ENCODE measurements at regions not wholly inside any gene's neighbourhood (a gene's known extent, or its start where the extent isn't known, plus 50 kb on each side); places are given as distances from the start of the nearest gene placed in this dataset.

GRCh38 chr16:80033783-80034468 lies 433.4 kb upstream of the MAF start:
- DNase-seq: no peak

DNA sequence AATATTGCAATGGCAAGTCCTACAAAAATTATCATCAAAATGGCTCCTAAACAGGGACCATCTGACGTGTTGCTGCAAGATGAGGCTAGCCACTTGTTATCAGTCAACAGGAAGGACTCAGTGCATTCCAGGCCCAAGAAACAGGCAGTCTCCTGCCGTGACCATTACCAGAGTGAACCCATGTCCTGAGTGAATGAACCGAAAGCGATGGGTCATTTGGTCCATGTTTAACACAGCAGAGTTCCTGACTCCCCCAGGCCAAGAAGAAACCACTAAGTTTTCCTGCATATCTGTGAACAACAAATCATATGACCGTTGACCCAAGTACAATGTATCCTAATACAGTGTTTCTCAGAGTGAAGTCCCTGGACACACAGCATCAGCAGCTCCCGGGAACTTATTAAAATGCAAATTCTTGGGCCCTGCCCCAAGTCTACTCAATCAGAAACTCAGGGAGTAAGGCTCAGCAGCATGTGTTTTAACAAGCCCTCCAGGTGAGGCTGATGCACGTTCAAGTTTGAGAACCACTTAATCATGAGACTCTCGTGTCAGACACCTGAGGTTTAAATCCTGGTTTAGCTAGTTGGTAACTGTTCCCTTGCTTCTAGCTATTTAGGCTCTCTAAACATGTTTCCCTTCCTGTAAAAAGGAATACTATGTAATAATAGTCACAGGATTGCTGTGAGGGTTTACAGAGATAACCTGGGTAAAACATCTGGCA lies 429.4 kb upstream of the MAF start:
- DNase-seq: no peak

GRCh38 chr16:80029381-80029630 lies 428.8 kb upstream of the MAF start:
- no peak for DNase-seq

DNA sequence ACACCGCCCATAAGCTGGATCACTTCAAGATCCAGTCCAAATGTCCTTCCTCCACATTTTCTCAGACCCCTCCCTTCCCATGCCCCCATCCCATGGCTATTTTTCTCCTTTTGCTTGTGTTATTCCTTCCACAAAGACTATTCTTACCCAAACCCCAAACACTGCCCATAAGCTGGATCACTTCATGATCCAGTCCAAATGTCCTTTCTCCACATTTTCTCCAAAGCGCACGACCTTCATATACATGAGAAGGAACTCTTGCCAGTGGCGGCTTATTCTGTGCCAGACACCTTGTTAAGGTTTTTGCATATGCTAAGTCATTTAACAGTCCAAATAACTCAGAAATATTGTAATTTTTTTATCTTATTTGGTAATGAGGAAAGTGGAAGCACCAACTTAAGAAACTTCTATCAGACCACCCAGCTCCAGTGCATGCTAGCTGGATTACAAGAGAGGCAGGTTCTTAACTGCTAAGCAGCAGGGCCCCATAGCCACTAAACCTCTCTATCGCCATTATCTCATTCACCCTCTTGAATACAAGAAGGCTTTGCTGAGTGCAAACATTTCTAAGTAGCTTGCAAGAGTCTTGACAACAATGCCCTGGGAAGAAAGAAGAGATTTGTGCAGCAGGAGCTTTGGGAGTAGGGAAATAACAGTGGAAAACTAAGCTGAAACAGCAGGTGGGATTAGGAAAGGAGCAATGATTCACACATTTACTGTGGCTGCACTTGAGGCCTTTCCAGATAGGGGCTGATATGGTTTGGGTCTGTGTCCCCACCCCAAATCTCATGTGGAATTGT lies 428.2 kb upstream of the MAF start:
- no peak for DNase-seq

GRCh38 chr16:80027007-80027965 lies 426.7 kb upstream of the MAF start:
- DNase-seq: no peak

- no peak for DNase-seq
Observed at GRCh38 chr16:80025236-80025635, 424.7 kb upstream of the MAF start.

- no peak for DNase-seq
Observed at GRCh38 chr16:80024443-80024842, 423.9 kb upstream of the MAF start.

DNA sequence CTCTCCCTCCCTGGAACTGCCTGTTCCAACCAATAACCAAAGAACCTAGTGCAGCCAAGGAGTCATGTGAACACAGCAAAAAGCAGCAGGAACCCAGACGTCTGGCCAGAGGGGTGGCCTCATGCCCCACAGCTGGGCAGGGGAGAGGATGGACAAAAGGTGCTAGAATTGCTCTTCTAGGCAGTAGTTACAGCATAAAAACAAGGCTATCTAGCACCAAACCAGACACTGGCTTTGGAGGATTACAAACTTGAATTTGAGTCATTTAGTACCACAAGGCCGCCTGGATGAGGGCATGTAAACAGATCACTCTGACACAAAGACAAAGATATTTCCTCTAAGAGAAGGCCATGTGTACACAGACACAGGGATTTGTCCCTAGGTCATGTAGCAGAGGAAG lies 423.3 kb upstream of the MAF start:
- no peak for DNase-seq

GRCh38 chr16:80019395-80019794 lies 418.9 kb upstream of the MAF start:
- DNase-seq: no peak

DNA sequence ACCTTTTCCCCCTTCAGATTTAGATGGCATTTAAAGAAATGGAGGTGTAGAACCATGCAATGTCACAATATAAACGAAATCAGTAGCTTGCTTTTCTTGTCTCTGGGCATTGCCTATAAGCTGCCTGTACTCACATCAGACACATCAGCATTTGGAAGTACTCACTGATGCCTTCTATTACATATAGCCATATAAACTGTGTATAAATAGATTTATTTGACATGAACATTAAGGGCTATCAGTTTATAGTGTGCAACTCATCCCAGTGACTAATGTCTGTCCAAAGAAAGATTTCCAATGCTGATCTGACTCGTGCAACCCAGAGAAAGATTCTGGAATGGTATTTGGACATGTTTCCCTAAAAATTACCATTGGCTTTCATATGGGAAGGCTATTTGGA lies 417.9 kb upstream of the MAF start:
- no peak for DNase-seq

GRCh38 chr16:80016731-80017326 lies 416.3 kb upstream of the MAF start:
- no peak for DNase-seq

- DNase-seq: no peak
Observed at GRCh38 chr16:80015566-80015965, 415.0 kb upstream of the MAF start.

DNA sequence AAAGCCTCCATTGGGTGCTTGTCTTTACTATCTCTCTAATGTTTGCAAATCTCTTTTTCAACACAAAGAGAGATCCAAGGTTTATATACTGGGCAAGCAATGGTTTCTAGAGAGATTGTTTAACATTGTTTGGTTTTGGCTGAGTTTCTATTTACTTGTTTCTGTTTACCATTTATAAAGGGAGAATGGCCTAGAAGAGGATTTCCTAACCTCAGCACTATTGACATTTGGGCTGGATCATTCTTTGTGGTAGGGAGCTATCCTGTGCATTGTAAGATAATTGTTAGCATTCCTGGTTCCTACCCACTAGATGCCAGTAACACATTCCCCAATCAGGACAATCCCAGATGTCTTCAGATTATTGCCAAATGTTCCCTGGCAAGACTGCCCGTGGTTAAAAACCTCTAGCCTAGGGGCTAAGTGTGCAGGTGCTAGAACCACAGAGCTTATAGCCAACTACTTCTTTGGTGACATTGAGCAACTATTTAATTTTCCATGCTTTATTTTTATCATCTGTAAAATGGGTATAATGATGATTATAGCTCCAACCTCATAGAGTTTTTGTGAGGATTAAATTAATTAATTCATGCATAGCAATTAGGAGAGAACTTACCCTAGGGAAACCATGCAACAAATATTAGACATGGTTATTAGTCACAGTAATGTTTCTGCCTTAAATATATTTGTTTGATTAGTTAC lies 413.9 kb upstream of the MAF start:
- DNase-seq: no peak

DNA sequence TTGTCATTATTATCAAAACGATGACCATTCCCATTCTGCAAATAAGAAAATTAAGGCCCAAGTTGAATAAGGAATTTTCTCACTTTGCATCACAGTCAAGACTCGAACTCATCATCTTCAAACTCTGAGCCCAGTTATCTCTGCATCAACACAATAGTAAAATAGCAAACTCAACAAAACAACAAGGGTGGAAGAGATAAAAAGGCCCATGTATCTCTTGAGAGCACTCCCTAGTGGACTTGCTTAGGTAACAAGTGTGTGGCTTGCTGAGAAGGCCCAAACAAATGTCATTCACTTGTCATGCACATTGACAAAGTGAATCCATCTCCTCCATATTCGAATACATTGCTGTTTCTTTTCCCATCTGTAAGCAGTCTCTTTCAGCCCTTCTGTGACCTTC lies 412.0 kb upstream of the MAF start:
- DNase-seq: no peak

- no peak for DNase-seq
Observed at GRCh38 chr16:80009971-80010659, 409.6 kb upstream of the MAF start.

DNA sequence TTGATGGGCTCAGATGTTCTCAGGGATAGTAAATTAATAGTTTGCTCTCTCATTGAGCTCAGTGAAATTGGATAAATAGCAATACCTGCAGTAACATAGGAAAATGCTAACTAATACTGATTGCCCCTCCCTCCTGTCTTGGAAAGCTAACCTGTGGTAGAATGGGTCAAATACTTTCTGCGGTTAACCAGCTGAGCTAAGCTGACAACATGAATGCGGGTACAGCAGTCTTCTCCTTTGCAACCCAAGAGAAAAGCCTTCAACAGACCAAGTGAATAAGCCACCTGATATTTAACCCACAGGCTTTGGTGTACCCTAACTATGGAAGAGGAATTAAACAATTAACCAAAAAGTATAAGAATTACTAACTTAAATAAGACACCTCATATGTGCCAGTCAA lies 408.3 kb upstream of the MAF start:
- no peak for DNase-seq

DNA sequence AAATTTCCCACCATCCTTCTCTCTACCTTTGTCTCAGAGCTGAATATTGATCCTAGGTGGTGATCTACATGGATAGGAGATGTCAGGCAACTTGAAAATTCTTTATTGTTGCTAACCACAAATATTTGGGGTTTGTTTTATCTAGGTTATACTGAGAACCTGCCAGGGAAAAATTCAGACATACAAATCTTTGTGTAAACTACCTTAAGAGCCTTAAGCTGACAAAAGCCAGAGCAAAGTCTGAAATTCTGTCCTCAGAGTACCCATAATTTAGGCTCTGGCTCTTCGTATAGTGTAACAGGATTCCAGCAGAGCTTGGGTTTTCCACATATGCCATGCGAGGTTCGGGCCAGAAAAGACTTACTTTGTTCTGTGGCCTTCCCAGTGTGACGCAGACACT lies 406.7 kb upstream of the MAF start:
- DNase-seq: no peak

- DNase-seq: no peak
Observed at GRCh38 chr16:80006241-80007215, 406.0 kb upstream of the MAF start.

- no peak for DNase-seq
Observed at GRCh38 chr16:80004113-80004512, 403.6 kb upstream of the MAF start.

- DNase-seq: no peak
Observed at GRCh38 chr16:80002261-80002660, 401.7 kb upstream of the MAF start.

Data from retina (tissue), 1 donor.